ENCODE measurements at regions not wholly inside any gene's neighbourhood (a gene's known extent, or its start where the extent isn't known, plus 50 kb on each side); places are given as distances from the start of the nearest gene placed in this dataset.

DNA sequence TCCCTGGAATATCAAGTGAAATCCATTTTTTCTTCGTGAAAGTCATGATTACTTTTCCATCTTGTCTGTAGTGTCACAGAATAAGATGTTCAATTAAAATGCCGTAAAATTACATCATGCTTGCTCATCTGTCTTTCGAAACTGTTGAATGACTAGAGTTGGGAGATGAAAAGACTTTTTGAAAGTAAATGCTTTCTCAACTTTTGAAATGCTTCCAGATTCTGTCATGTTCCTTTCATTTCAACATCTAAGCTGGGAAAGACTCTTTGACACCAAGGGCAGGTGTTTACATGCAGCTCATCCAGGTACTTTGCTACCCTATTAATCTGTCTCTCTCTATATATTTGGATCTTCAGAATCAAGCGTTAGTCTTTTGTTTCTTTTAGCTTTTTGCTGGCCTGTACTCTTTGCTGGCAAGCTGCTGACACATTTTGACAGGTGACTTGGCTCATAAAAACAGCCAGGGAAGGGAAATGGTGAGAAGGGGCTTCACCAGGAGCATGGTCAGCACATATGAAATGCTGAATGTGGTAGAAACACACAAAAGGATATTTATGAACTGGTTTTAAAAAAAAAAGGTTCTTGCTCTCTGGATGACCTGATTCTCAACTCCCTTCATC lies 77.0 kb upstream of the METAP2 start:
- peaks cover 15% of the 10 kb centered on the region for H3K4me1 ChIP-seq (ENCODE audit: low read length)
- no peaks in the 10 kb centered on the region for H3K79me2 ChIP-seq (ENCODE audit: low read length)
- H3K27ac ChIP-seq (ENCODE audit: low read length) = no peak overlapping the region
- no peak overlapping the region for H3K9ac ChIP-seq (ENCODE audit: low read length)
- H3K36me3 ChIP-seq (ENCODE audit: insufficient read depth, low read length) = peaks cover 8% of the 10 kb centered on the region; the same call in 1 of the 2 replicates
- peaks cover 14% of the 10 kb centered on the region for H3K9me3 ChIP-seq (ENCODE audit: low read length)
- no peaks in the 10 kb centered on the region for H3K9me2 ChIP-seq (replicated peaks; ENCODE audit: insufficient read depth, low read length)
- no peak for DNase-seq
- H4K20me1 ChIP-seq (ENCODE audit: insufficient read depth, low read depth, low read length) = no peaks in the 10 kb centered on the region
- H3K27me3 ChIP-seq (ENCODE audit: low read length) = no peaks in the 10 kb centered on the region
- no peak overlapping the region for H3K4me2 ChIP-seq (ENCODE audit: low read depth, low read length, poor library complexity, severe bottlenecking)
- no peak overlapping the region for H2AFZ ChIP-seq (ENCODE audit: low read length)
- H3K4me3 ChIP-seq (ENCODE audit: low read length) = no peak overlapping the region

DNA sequence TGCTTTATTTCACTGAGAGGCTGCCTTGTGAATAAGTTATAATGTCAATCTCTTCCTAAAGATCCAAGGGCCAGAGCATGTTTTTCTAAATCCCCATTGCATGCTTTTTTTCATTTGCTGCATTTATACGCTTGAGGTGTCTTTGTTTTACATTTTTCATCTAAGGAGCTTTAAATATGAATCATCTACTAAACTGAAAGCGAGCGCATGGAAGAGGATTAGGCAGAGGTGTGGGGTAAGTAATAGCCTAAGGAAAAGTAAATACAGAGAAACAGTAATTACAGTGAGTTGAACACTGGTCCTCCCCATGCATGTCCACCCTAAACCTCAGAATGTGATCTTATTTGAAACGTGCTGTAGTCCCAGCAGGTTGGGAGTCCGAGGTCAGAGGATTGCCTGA lies 76.4 kb upstream of the METAP2 start:
- no peak for DNase-seq
- Histone ChIP-seq H3K4me2 (ENCODE audit: low read depth, low read length, poor library complexity, severe bottlenecking) (no peak overlapping the region), H4K20me1 (ENCODE audit: insufficient read depth, low read depth, low read length) (no peaks in the 10 kb centered on the region), H3K9me2 (replicated peaks; ENCODE audit: insufficient read depth, low read length) (no peaks in the 10 kb centered on the region), H3K4me1 (ENCODE audit: low read length) (peaks cover 18% of the 10 kb centered on the region), H3K36me3 (ENCODE audit: insufficient read depth, low read length) (peaks cover 8% of the 10 kb centered on the region; the same call in 1 of the 2 replicates), H3K9ac (ENCODE audit: low read length) (no peak overlapping the region), H3K9me3 (ENCODE audit: low read length) (peaks cover 10% of the 10 kb centered on the region), H3K27me3 (ENCODE audit: low read length) (no peaks in the 10 kb centered on the region), H3K4me3 (ENCODE audit: low read length) (no peak overlapping the region), H3K27ac (ENCODE audit: low read length) (no peak overlapping the region), H3K79me2 (ENCODE audit: low read length) (no peaks in the 10 kb centered on the region), H2AFZ (ENCODE audit: low read length) (no peak overlapping the region)

- Histone ChIP-seq H3K9ac (ENCODE audit: low read length) (no peak overlapping the region), H3K36me3 (ENCODE audit: insufficient read depth, low read length) (no peaks in the 10 kb centered on the region), H3K4me2 (ENCODE audit: low read depth, low read length, poor library complexity, severe bottlenecking) (no peak overlapping the region), H3K79me2 (ENCODE audit: low read length) (no peaks in the 10 kb centered on the region), H2AFZ (ENCODE audit: low read length) (no peak overlapping the region), H4K20me1 (ENCODE audit: insufficient read depth, low read depth, low read length) (no peaks in the 10 kb centered on the region), H3K9me2 (replicated peaks; ENCODE audit: insufficient read depth, low read length) (no peaks in the 10 kb centered on the region), H3K4me1 (ENCODE audit: low read length) (peaks cover 16% of the 10 kb centered on the region), H3K9me3 (ENCODE audit: low read length) (no peaks in the 10 kb centered on the region), H3K4me3 (ENCODE audit: low read length) (no peak overlapping the region), H3K27me3 (ENCODE audit: low read length) (no peaks in the 10 kb centered on the region), H3K27ac (ENCODE audit: low read length) (no peak overlapping the region)
- no peak for DNase-seq
Measured at GRCh38 chr12:95402096-95402495, 71.9 kb upstream of the METAP2 start.

DNA sequence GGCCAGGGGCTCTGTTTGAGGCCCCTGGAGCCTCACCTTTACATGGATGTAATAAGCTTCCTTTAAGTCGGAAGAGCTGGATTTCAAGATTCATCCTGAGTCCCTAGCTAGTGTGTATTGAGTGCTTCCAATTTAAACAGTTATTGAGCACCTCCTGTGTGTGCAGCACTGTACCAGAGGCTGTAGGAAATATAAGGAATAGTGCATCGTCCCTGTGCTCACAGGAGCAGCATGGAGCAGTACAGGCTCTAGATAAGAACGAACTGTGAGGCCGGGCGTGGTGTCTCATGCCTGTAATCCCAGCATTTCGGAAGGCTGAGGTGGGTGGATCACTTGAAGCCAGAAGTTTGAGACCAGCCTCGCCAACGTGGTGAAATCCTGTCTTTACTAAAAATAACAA lies 65.8 kb upstream of the METAP2 start:
- Histone ChIP-seq H3K9ac (ENCODE audit: low read length) (no peak overlapping the region), H4K20me1 (ENCODE audit: insufficient read depth, low read depth, low read length) (no peaks in the 10 kb centered on the region), H3K27me3 (ENCODE audit: low read length) (no peaks in the 10 kb centered on the region), H3K79me2 (ENCODE audit: low read length) (no peaks in the 10 kb centered on the region), H3K4me1 (ENCODE audit: low read length) (peaks cover 36% of the 10 kb centered on the region), H3K36me3 (ENCODE audit: insufficient read depth, low read length) (no peaks in the 10 kb centered on the region), H3K9me3 (ENCODE audit: low read length) (no peaks in the 10 kb centered on the region), H3K27ac (ENCODE audit: low read length) (0 out of 2 replicates have a peak overlapping the region, but pooled peaks have one; percentile 2), H3K4me3 (ENCODE audit: low read length) (no peak overlapping the region), H2AFZ (ENCODE audit: low read length) (no peak overlapping the region), H3K9me2 (replicated peaks; ENCODE audit: insufficient read depth, low read length) (no peaks in the 10 kb centered on the region), H3K4me2 (ENCODE audit: low read depth, low read length, poor library complexity, severe bottlenecking) (no peak overlapping the region)
- no peak for DNase-seq

- Histone ChIP-seq H3K79me2 (ENCODE audit: low read length) (no peaks in the 10 kb centered on the region), H3K36me3 (ENCODE audit: insufficient read depth, low read length) (no peaks in the 10 kb centered on the region), H3K27ac (ENCODE audit: low read length) (peak overlapping the region; percentile 100), H3K4me1 (ENCODE audit: low read length) (peaks cover 60% of the 10 kb centered on the region), H4K20me1 (ENCODE audit: insufficient read depth, low read depth, low read length) (no peaks in the 10 kb centered on the region), H3K4me2 (ENCODE audit: low read depth, low read length, poor library complexity, severe bottlenecking) (peak overlapping the region; percentile 46), H3K9me2 (replicated peaks; ENCODE audit: insufficient read depth, low read length) (no peaks in the 10 kb centered on the region), H3K4me3 (ENCODE audit: low read length) (peak overlapping the region; percentile 5), H3K9me3 (ENCODE audit: low read length) (no peaks in the 10 kb centered on the region), H3K9ac (ENCODE audit: low read length) (peak overlapping the region; percentile 68), H2AFZ (ENCODE audit: low read length) (peak overlapping the region; percentile 7), H3K27me3 (ENCODE audit: low read length) (no peaks in the 10 kb centered on the region)
- no peak for DNase-seq
Measured at GRCh38 chr12:95411057-95411456, 62.9 kb upstream of the METAP2 start.

GRCh38 chr12:95411466-95411865 lies 62.5 kb upstream of the METAP2 start:
- H3K27ac ChIP-seq (ENCODE audit: low read length) = peak overlapping the region; percentile 100
- H3K4me2 ChIP-seq (ENCODE audit: low read depth, low read length, poor library complexity, severe bottlenecking) = peak overlapping the region; percentile 46
- H3K9ac ChIP-seq (ENCODE audit: low read length) = peak overlapping the region; percentile 68
- peak overlapping the region; percentile 5 for H3K4me3 ChIP-seq (ENCODE audit: low read length)
- H3K36me3 ChIP-seq (ENCODE audit: insufficient read depth, low read length) = no peaks in the 10 kb centered on the region
- H3K9me3 ChIP-seq (ENCODE audit: low read length) = no peaks in the 10 kb centered on the region
- peak; percentile 86 for DNase-seq
- H2AFZ ChIP-seq (ENCODE audit: low read length) = peak overlapping the region; percentile 7
- no peaks in the 10 kb centered on the region for H3K27me3 ChIP-seq (ENCODE audit: low read length)
- no peaks in the 10 kb centered on the region for H3K79me2 ChIP-seq (ENCODE audit: low read length)
- no peaks in the 10 kb centered on the region for H3K9me2 ChIP-seq (replicated peaks; ENCODE audit: insufficient read depth, low read length)
- H4K20me1 ChIP-seq (ENCODE audit: insufficient read depth, low read depth, low read length) = no peaks in the 10 kb centered on the region
- H3K4me1 ChIP-seq (ENCODE audit: low read length) = peaks cover 64% of the 10 kb centered on the region

DNA sequence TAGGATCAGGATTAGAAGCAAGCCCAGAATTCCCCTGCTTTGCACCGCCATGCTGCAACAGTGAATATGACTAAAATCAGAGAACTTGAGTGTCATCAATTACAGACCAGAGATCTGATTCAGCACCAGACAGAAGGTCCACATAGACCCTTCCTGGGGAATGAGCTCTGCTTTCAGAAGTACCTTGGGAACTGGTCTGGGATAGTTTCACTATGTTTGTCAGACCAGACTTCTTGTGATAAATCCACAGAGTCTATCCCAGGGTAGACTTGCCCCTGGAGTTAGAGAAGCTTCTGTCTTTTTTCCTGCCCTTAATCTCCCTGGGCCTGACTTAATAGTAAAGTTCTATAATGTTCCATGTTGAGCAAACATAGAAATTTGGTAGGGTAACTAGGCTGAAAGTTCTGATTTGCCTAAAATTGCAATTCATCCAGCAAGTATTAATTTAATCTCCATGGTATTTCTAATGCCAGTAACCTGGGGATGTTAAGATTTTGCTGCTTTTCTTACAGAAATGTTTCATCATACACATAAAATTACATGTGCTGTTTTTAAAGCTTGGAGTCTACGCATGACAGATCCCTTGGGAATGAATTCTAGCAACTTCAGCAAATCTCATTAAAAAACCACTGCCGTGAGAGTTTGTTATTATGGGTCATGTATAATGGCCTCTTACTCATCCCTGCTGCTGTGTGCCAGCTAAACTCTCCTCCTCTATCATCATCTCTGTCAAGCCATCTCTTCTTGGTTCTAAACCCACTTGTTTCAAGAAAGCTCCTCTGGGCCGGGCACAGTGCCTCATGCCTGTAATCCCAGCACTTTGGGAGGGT lies 61.3 kb upstream of the METAP2 start:
- Histone ChIP-seq H3K4me2 (ENCODE audit: low read depth, low read length, poor library complexity, severe bottlenecking) (peak overlapping the region; percentile 46), H3K4me1 (ENCODE audit: low read length) (peaks cover 76% of the 10 kb centered on the region), H3K27ac (ENCODE audit: low read length) (peak overlapping the region; percentile 100), H3K36me3 (ENCODE audit: insufficient read depth, low read length) (no peaks in the 10 kb centered on the region), H3K9me2 (replicated peaks; ENCODE audit: insufficient read depth, low read length) (no peaks in the 10 kb centered on the region), H3K27me3 (ENCODE audit: low read length) (no peaks in the 10 kb centered on the region), H2AFZ (ENCODE audit: low read length) (no peak overlapping the region), H4K20me1 (ENCODE audit: insufficient read depth, low read depth, low read length) (no peaks in the 10 kb centered on the region), H3K9ac (ENCODE audit: low read length) (peak overlapping the region; percentile 68), H3K79me2 (ENCODE audit: low read length) (no peaks in the 10 kb centered on the region), H3K4me3 (ENCODE audit: low read length) (0 out of 2 replicates have a peak overlapping the region, but pooled peaks have one; percentile 5), H3K9me3 (ENCODE audit: low read length) (no peaks in the 10 kb centered on the region)
- DNase-seq = peak; percentile 84

DNA sequence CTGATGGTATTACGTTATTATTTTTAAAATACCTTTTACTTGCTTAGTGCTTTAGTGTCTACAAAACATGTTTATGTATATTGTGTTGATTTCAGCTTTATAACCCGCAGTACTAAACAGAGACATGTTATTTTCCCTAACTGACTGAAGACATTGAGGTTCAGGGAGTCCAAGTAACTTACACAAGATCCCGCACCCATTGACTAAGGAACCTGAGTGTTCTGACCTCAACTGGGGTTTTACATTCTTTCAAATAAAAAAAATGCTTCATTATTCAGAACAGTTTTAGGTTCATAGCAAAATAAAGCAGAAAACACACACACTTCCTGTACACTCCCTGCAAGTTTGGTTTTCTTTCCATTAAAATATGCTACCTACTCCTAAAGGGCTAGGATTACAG lies 60.4 kb upstream of the METAP2 start:
- Histone ChIP-seq H3K9me2 (replicated peaks; ENCODE audit: insufficient read depth, low read length) (no peaks in the 10 kb centered on the region), H4K20me1 (ENCODE audit: insufficient read depth, low read depth, low read length) (no peaks in the 10 kb centered on the region), H3K79me2 (ENCODE audit: low read length) (no peaks in the 10 kb centered on the region), H3K27me3 (ENCODE audit: low read length) (no peaks in the 10 kb centered on the region), H3K36me3 (ENCODE audit: insufficient read depth, low read length) (no peaks in the 10 kb centered on the region), H3K4me1 (ENCODE audit: low read length) (peaks cover 85% of the 10 kb centered on the region), H2AFZ (ENCODE audit: low read length) (no peak overlapping the region), H3K4me3 (ENCODE audit: low read length) (no peak overlapping the region), H3K27ac (ENCODE audit: low read length) (peak overlapping the region; percentile 100), H3K9me3 (ENCODE audit: low read length) (no peaks in the 10 kb centered on the region), H3K4me2 (ENCODE audit: low read depth, low read length, poor library complexity, severe bottlenecking) (peak overlapping the region; percentile 46), H3K9ac (ENCODE audit: low read length) (peak overlapping the region; percentile 17; the same call in 1 of the 2 replicates)
- no peak for DNase-seq
